Fibroblast of the conjunctiva (primary cell): ENCODE measurements at regions not wholly inside any gene's neighbourhood (a gene's known extent, or its start where the extent isn't known, plus 50 kb on each side); places are given as distances from the start of the nearest gene placed in this dataset.

Source experiments
- DNase-seq: peaks from one replicate; pipeline ENCODE4 v3.0.0-alpha.2; 2010; ENCODE audit warnings: low read depth

- DNase-seq: no peak
These were observed 223.4 kb downstream of the PLPP3 start for GRCh38 chr1:56355918-56356317.

- DNase-seq: no peak
These were observed 223.9 kb downstream of the PLPP3 start for GRCh38 chr1:56355422-56355821.

DNA sequence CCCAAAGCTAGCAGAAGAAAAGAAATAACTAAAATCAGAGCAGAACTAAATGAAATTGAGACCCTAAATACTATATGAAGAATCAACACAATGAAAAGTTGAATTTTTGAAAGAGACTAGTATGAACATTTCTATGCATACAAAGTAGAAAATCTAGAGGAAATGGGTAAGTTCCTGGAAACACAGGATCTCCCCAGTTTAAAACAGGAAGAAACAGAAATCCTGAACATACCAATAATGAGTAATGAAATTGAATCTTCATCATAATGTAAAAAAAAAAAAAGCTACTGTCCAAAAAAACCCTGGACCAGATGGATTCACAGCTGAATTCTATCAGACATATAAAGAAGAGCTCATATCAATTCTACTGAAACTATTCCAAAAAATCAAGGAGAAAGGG, 233.5 kb downstream of the PLPP3 start:
- DNase-seq: no peak

- DNase-seq: no peak
These were observed 238.4 kb downstream of the PLPP3 start for GRCh38 chr1:56340977-56341376.

DNA sequence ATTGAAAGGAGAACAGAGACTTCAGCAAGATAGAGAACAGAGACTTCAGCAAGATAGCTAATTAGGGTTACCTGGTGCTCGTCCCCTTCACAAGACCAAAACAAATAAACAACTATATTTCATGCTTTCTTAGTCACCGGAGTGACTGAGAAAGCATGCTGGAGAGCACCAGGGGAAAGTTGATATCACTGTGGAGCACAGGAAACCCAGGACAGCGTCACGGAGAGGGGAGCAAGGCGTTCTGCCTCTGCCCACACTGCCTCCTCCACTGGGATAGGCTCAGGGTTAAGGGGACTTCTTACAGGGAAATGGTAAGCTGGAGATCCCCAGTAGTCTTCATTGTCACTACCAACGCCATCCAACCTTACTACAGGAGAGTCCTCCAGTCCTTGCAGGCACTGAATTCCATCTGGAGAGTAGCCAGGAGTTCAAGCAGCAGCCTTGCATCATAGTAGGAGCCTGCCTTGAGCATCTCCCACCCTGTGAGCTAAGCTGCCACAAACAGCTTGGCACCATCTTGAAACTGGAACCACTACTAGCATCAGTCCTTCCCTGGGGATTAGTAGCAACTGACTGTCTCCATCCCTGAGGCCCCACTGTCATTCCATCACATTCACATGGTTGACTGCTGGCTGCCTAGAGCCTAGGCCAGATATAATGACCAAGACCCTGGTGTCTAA, 239.4 kb downstream of the PLPP3 start:
- no peak for DNase-seq

- no peak for DNase-seq
These were observed 240.3 kb downstream of the PLPP3 start for GRCh38 chr1:56339093-56339492.

DNA sequence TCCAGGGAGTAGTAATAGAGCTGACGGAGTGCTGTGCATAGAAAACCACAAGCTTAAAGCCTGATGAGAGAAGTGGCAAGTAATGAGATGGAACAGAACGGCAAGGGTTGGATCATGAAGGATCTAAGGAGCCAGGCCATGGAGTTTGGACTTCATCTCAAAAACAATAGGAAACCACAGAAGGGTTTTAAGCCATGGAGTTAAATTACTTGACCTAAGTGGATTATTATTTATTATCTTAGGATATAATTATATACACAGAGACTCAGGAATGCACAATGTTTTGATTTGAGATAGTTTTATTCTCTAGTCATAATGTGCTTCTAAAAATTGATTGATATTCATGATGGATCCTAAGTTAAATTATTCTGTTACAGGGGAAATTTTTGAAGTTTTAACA, 242.4 kb downstream of the PLPP3 start:
- no peak for DNase-seq

GRCh38 chr1:56335394-56335793, 244.0 kb downstream of the PLPP3 start:
- DNase-seq: no peak

DNA sequence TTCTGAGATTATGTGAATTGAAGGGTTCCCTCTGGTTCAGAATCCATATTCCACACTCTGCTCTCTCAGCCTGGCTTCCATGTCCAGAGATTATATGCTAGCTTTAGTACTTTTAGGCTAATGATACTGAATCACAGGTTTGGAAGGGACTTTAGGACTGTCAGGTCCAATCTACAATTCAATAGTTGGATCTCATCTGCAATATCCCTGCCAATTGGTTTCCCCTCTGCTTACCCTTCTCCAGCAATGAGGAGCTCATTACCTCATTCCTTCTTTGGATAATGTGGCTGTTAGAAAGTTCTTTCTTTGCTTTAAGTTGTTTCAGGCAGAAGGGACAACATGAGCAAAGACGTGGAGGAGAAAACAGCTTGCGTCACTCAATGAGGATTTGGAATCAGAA, 245.3 kb downstream of the PLPP3 start:
- DNase-seq: no peak

- DNase-seq: no peak
These were observed 245.9 kb downstream of the PLPP3 start for GRCh38 chr1:56333461-56333860.

DNA sequence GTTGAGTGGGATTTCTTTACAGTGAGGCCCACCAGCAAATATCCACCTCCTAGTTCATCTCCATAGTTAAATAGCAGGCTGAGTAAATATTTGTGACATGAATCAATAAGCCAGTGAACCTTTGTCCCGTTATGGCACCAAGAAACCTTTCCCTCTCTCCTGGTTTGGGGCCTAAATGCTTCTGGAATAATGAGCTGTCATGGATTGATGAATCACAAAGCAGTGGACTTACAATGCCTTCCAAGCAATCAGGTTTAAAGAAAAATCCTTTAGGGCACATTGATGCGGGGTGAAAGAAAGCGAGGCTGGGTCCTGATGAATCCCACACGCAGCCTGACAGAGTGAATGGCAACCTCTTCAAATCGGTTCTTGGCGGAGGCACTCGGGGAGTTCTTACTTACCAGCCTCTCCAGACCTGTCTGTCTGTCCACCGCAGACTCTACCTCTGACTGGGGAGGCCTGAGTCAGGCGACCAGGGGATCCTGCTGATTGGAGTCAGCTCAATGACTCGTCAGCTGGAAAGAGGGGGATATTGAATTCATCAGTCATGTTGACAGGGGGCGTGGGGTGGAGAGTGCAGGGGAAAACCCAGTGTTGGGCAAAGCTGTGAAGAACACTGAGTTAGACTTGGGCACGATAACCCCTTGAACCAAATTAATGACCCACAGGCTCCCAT, 247.3 kb downstream of the PLPP3 start:
- DNase-seq: no peak

DNA sequence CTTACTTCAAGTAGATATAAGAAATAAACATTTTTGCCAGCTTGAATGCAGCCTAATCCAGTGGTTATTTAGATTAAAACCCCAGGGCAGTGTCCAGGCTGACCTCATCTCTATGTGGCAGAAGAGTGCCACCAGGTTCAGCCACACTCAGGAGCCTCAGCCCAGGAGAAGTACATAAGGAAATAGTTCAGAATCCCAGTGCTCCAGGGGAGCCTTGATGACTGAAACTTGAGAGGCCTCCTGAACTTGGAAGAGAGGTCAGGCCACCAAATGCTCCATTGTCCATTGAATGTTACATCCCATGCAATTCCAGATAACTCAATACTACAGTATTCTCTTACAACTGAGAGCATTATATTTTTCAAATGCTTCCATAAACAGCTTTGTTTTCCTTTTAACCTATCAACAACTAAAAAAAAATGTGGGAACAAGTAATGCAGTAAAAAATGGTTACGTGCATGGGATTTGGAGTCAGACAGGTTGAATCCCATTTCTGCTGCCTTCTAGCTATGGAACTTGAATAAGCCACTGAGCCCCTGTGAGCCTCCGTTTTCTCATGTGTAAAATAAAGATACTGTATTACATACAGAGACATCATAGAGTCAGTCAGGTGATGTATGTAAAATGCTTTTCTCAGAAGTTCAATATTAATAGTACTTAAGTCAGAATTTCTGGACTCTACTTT, 248.0 kb downstream of the PLPP3 start:
- no peak for DNase-seq

- DNase-seq: peak; percentile 41
These were observed 248.9 kb downstream of the PLPP3 start for GRCh38 chr1:56330391-56331026.

GRCh38 chr1:56329970-56330369, 249.4 kb downstream of the PLPP3 start:
- no peak for DNase-seq

- no peak for DNase-seq
These were observed 252.2 kb downstream of the PLPP3 start for GRCh38 chr1:56327195-56327594.

DNA sequence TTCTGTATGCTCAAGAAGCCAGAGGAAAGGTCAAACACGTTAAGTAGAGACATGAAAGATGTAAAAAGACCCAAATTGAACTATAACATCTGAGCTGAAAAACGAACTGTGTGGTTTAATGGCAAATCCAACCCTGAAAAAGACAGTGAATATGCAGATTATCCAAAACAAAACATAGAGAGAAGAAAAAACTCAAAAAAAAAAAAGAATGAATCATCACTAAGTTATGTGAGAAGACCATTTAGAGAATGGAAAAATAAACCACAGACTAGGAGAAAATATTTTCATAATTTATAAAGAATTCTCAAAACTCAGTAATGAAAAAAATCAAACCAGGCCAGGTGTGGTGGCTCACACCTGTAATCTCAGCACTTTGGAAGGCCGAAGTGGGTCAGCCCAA, 253.3 kb downstream of the PLPP3 start:
- no peak for DNase-seq

DNA sequence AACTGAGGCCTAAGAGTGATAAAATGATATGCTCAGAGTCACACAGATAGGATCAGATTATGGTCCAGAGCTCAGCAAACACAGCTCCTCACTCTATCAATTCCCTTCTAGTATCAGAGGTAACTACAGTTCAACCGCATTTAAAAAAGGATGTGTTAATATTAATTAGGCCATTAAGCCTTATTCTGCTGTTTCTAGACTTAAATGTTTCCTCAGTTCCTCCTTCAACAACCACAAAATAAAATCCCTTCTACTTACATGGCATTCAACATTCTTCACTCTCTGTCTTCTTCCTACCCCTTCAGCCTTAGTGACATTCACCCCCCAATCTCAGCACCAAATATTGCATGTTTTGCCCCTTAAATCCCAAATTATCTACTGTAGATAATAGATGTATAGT, 254.9 kb downstream of the PLPP3 start:
- no peak for DNase-seq

DNA sequence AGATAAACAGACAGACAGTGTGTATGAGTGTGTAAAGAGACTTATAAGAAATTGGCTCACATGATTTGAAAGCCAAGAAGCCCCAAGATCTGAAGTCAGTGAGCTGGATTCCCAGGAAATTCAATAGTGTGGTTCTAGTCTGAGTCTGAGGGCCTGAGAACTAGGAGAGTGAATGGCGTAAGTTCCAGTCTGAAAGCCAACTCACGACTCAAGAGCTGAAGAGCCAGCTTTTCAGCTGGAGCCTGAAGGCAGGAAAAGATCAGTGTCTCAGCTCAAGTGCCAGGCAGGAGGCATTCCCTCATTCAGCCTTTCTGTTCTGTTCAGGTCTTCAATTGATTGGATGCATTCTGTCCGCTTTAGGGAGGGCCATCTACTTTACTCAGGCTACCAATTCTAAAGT, 257.2 kb downstream of the PLPP3 start:
- DNase-seq: no peak

DNA sequence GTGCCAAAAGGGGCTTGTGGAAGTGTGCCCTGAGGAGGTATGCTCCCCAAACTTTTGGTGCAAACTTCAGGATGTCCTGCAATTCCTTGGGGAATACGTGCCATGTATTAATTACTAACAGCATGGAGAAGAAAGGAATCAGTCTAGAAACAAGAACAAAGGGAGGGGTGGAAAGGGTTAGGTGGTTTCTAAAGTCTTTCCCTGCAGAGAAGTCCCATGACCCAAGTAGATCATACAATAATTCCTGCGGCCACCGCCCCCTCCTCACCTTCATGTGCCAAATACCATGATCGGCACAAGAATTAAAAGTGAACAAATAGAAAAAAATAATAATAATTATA, 258.2 kb downstream of the PLPP3 start:
- DNase-seq: no peak

GRCh38 chr1:56320464-56321149, 258.8 kb downstream of the PLPP3 start:
- DNase-seq: no peak

GRCh38 chr1:56317722-56318121, 261.6 kb downstream of the PLPP3 start:
- DNase-seq: no peak

GRCh38 chr1:56315293-56315942, 263.9 kb downstream of the PLPP3 start:
- no peak for DNase-seq
